DMS114 treated with DMSO at 0.1 percent for 48 hours (cell line): ENCODE measurements at regions not wholly inside any gene's neighbourhood (a gene's known extent, or its start where the extent isn't known, plus 50 kb on each side); places are given as distances from the start of the nearest gene placed in this dataset.
"Not testable (repeated sequence)": the region's sequence is repeated elsewhere in the genome, so short reads cannot be mapped to it uniquely, and the experiment has no call there.

Experiments
- DNase-seq: peaks from one replicate; lab custom pipeline; 2025; ENCODE audit not compliant: unreplicated experiment; lab: John Stamatoyannopoulos, UW

DNA sequence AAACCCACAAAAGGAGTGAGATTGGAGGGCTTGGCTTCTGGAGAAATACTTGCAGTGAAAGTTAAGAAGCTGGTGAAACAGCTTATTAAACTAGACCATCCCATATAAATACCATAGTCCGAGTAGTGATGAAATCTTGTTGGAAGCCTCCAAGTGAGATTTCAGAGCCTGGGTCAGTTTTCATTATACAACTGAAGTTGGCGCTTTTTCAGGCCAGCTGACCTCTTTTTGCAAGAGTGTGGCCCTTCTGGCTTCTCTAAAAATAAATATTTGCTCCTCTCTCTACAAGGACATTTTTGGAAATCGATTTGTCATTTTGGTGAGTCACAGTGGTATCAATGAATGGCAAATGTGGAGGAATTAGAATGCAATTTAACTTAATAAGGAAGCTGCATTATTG is 51.2 kb upstream of the THRB start:
- DNase-seq = no peak

DNA sequence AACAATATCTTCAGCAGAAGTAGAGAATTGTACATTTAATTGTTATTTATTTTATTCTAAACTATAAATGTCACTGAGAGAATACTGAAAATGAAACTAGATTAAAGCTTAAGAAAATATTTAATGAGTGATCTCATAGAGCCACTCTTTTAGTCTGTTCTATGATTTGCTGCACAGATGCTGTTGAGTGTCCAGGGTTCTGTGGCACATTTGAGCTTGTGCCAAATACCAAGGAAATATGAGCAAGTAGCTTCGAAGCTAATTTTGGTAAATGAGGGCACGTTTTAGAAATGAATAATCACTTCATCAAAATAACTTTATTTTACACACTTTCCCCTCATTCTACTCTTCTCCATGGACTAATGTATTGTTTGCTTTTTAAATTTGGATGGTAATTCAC is 53.6 kb upstream of the THRB start:
- DNase-seq = no peak

DNA sequence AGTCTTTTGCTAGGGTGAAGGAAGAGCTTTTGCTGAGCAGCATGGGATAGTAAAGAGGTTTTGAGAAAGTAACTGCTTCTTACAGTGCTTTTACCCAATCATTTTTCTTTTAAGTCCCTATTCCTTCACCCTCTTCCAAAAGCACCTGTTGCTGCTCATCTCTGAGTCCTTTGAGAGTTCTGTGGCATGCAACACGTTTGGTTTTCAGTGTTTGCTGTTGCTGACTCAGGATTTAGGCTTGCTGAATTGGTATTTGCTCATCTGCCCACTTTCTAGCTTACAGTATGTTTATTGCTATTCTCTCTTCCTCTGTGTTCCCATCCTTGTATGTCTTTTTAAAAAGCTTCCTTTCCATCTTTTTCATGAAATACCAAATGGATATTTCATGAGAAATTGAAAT is 55.9 kb upstream of the THRB start:
- no peak for DNase-seq

DNA sequence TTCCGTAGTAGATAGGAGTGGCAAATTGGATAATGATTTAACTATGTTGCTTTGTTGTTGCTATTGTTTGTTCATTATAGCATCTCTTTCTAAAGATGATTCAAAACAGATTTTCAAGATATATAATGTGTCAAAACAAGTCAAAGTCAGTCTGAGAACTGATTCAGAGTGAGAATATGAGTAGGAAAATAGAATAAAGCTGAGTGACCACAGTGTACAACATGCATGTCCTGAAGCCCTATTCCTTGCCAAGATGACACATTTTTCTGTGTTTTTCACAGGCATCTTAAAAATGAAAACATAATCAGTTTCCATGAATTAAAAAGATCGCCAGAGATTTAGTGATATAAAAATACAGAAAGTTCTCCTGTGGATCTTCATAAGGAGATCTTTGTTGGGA is 57.0 kb upstream of the THRB start:
- DNase-seq = no peak

DNA sequence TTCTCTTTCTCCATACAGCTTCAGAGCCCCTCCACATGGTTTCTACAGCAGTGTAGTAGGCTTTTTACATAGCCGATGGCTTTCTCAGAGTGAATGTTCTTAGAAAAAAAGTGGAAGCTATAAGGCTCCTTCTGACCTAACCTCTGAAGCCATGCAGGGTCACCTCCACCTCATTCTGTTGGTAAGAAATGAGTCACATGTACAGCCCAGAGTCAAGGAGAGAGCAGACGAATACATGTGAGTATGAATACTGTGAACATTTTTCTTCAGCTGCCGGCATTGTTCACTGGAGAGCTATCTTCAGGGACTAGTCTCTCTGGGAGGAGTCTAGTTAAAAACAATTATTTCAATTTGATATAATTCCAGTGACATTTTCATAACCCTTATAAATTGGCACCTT is 68.2 kb upstream of the THRB start:
- no peak for DNase-seq

DNA sequence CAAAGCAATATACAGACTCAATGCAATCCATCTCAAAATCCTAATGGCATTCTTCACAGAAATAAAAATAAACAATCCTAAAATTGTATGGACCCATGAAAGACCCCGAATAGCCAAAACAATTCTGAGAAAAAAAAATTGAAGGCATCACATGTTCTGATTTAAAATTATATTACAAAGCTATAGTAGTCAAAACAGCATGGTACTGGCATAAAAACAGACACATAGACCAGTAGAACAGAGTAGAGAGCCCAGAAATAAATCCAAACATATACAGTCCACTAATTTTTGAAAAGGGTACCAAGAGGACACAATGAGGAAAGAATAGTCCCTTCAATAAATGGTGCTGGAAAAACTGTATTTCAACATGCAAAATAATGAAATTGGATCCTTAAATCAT is 70.4 kb upstream of the THRB start:
- no peak for DNase-seq

DNA sequence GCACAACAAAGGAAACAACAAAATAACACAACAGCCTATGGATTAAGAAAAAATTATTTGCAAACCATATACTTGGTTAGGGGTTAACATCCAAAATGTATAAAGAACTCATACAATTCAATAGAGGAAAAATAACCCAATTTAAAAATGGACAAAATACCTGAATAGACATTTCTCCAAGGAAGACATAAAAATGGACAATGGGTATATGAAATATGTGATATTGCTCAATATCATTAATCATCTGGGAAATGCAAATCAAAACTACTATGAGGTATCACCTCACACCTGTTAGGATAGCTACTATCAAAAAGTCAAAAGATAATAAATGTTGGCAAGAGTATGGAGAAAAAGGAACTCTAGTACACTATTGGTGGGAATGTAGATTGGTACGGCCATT is 71.0 kb upstream of the THRB start:
- no peak for DNase-seq

DNA sequence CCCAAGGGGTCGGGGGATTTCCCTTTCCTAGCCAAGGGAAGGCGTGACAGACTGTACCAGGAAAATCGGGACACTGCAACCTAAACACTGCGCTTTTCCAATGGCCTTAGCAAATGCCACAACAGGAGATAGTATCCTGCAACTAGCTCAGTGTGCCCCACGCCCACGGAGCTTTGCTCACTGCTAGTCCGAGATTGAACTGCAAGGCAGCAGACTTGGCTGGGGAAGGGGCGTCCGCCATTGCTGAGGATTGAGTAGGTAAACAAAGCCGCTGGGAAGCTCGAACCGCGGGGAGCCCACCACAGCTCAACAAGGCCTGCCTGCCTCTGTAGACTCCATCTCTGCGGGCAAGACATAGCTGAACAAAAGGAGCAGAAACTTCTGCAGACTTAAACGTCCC is 72.3 kb upstream of the THRB start:
- DNase-seq = no peak

DNA sequence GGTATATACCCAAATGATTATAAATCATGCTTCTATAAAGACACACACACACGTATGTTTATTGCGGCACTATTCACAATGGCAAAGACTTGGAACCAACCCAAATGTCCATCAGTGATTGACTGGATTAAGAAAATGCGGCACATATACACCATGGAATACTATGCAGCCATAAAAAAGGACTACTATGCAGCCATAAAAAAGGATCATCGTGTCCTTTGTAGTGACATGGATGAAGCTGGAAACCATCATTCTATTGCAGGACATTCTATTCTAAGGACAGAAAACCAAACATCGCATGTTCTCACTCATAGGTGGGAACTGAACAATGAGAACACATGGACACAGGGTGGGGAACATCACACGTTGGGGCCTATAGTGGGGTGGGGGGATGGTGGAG is 77.8 kb upstream of the THRB start:
- not testable (repeated sequence) for DNase-seq

DNA sequence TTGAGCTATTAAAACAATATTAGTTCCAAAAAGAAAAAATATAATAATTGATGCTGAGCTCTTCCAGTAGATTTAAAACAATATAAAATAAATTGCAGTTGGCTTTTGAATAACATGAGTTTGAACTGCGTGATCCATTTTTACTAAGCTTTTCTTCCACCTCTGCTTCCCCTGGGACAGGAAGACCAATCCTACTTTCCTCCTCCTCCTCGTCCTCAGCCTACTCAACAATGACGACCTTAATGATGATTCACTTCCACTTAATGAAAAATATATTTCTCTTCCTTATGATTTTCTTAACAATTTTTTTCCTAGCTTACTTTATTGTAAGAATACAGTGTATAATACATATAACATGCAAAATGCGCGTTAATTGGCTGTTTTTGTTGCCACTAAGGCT is 78.9 kb upstream of the THRB start:
- DNase-seq = no peak

DNA sequence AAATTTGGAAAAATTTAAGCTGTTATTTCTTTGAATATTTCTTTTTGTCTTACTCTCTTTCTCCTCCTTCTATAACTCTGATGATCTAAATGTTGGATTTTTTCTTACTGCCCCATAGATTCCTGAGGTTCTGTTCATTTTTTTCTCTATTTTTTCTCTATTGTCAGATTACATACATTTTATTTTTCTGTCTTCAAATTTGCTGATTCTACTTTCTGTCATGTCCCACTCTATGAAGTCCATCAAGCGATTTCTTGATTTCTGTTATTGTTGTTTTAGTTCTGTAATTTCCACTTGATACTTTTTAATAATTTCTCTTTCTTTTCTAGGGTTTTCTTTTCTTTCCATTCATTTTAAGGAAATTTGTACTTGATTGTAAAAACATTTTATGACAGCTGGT is 83.7 kb upstream of the THRB start:
- no peak for DNase-seq

DNA sequence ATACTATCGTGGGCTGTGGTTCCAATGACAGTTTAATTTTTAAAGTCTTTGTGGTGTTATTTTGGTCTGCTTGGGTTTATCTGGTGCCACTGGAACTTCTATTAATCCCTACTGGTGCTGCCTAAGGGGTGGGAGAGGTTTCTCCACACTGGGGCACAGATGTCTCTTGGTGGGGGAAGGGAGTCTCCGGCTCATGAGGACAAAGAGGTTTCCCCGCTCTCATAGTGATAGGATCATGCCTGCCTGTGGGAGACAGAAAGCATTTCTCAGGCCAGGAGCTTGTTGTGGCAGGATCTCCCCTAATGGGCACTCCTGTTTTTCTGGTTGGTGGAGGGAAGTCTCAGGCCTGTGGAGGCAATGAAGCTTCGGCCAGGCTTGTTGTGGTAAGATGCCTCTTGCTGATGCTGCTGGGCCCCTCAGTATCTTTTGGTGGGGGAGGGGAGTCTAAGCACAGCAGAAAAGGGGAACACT is 84.3 kb upstream of the THRB start:
- no peak for DNase-seq

DNA sequence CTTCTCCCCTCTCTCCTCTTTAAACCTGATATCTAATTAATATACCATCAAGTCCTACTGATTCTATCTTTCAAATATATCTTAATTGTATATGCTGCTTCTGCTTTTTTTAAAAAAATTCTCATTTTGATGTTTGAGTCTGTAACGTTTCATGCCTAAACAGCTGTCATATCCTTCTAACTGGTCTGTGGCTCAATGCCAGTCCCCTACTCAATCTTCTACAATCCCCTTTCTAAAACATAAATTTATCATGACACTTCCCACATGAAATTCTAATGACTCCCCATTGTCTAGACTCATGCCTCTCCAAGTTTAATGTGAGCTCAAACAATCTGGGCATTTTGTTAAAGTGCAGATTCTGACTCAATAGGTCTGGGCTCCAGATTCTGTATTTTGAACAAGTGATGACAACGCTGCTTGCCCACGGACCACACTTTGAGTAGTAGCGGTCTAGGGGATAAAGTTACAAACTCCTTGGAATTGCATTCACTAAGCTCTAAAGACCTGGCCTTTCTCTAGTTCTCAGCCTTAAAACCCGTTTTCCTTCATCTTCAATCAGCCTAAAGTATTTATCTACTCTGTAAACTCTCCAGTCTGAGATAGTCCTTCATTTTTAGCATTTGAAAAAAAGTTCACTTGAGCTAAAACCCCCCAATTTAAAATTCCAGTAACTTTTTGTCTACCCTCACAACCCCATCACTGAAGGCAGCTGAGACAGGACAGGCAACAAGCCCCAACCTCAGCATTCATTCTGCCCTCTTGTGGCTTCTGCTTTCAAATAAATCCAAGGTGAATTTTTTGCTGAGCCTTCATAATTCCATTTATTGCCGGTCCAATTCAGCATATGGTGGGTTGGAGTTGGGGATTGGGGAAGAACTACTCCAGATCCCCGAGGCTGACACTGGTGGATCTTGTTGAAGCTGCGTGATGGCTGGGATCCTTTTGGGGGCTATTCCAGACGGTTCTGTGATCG is 88.1 kb upstream of the THRB start:
- no peak for DNase-seq

DNA sequence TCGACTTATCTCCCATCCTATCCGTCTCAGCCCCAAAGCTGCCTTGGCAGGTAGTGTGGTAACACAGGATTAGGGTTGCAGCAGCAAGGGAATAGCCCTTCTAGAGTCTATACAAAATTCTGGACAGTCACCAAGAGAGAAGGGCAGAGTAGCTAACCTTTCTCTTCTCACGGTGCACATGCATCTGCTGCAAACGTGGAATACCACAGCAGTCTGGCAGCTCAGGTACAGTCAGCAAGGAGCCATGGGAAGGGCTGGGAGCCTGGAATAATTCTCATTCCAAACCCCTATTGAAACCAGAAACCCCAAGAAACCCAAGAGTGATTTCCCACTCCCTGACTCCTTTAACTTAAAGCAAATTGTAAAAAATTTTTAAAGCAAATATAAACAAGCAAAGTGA is 92.3 kb upstream of the THRB start:
- no peak for DNase-seq

DNA sequence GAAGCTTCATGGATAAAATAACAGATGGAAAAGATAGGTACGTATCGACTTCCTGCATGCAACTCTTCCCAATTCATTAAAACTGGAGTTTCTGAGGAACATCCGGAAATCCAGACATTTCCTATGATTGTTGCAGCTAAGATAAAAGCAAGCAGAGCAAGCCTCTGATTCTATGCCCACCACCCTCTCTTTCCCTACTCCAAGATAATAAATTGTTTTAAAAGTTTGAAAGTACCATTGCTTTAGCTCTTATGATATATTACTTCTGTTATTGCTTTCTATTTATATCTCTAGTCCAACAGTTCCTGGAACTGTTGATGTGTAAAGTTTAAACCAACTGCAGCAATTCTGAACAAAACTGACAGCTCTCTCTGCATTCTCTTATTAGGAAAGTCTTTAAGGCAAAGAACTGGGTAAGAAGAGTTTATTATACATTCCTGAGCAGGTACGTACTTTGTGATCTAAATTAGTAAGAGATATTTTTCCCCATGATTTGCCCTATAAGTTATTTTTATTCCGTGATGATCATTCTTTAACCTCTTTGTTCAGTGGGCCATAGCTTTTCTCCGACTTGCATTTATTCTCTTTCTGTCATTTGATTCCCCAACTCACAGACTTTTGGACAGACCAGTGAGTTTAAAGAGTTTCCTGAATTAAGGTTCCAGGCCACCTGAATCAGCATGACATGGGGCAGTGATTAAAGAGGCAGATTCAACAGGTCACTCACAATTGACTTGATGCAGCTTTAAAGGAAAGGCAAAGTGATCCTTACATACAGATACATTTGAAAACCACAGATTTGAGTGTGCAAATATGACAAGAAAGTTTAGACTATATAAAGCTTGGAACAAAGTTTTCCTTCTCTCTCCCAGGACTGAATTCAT is 94.2 kb upstream of the THRB start:
- no peak for DNase-seq

DNA sequence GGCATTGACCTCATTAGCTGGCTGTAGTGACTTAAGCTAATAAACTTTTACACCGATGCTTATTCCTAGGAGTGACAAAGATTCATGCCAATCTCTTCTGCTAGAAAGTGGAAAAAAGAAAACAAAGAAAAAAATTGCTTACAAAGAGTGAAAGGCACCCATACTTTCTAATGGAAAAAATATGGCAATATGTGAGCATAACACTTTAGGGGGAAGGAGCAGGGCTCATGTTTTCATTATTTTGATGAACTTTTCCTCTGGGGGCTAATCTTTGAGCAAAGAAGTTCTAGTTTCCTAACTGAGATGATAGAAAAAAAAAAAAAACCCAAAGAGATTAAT is 94.8 kb upstream of the THRB start:
- no peak for DNase-seq

DNA sequence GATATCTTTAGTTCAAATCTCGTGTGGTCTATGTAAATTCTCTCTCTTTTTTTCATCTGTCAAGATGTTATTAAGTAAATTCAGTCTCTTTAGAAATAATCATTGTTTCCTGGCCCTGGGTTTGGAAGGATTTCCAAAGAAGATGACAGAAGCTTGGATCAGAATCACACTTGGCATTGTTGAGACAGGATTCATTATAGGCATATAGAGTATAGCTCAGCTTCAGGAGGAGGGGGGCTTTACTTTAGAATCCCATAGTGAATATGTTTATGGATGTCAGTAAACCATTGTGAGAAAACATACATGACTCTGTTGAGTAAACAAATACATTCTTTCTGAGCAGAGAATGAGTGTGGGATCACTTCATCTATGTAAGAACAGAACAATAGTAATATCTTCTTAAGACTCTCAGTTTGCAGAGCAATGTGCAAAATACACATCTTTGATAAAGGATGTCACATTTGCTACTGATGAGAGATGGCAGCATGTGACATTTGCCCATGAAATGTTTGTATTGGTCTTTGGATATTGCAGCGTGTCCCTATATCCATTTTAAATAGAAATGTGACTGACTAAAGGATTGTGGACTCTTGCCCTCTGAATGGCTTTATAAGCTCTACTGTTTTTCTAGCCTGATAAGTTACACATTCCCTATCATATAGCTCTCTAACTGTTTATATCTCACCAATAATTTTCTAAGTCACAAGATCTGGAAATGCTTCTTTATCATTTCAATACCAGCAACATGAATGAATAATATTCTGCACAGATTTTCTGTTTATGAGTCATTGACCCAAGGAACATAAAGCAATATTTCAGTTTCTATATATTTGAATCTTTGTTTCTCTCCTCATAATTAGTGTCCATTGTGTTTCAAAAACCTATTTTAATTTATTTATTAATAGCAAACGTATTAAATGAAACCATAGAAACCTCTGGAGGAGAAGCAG is 95.6 kb upstream of the THRB start:
- DNase-seq = no peak

DNA sequence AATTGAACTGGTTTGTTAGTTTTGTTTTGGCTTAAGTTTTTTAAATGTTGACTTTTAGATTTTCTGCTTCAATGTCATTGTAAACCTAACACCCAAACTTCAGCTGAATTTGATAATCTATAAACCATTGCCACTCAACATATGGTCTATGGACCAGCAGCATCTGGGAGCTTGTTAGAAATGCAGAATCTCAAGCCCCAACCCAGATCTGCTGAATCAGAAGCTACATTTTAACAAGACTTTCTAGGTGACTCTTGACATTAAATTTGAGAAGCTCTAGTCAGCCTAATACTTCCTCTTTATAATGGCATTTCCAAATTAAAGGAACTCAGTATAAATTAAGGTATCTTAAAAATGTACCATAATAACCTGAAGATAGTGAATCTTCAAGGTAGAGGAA is 96.5 kb upstream of the THRB start:
- no peak for DNase-seq

DNA sequence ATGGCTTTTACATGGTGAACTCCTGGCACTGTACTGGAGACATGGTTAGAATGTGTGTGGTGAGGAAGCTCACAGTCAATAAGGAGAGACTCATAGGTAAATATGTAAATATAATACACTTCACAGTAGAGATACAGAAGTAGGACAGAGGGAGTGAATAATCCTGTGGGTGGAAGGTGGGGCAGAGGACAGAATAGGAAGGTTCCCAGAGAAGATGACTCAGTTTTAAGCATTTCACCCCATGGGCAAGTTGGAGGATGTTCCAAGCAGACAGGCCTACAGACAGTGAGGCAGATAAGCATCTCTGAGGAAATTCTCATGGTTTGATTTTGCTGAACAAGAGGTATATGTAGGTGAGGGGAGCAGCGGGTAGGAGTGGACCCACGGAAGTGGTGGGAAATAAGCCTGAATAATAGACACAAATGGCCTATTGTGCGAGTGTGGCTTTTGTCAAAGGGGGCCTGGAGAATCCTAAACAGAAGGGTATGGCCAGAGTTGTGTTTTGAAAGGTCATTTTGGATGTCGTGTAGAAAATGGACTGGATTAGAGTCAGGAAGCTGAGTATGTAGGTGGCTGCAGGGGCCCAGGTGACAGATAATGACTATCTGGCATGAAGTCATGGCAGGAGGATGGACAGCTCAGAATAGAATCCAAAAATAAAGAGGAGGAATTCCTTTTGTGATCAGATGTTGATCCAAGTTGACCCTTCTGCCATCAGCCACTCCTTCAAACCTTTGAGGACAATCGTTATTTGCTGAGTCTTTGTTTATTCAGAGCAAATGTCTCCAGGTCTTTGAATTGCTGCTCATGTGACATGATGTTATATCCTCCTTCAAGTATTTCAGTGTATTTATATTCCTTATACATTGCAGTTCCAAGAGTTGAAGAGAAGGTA is 97.3 kb upstream of the THRB start:
- no peak for DNase-seq

DNA sequence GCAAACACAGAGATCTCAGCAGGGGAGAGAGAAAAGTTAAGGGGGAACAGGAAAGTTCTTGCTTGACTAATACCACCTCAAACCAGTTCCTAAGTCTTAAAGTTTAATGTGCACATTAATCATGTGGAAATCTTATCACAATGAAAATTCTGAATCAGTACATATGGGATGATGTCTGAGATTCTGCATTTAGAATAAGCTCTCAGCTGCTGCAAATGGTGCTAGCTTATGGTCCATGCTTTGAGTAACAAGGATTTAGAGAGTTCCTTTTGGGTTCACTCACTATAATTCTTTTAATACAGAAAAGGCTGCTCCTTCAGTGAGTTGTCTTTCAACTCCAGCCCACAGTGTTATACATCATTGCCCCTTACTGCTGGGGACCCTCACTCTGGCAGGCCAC is 99.5 kb upstream of the THRB start:
- no peak for DNase-seq
